HG03354 (cell line): ENCODE measurements at regions not wholly inside any gene's neighbourhood (a gene's known extent, or its start where the extent isn't known, plus 50 kb on each side); places are given as distances from the start of the nearest gene placed in this dataset.

Experiments used
- ATAC-seq: cut with Tn5 transposase; IDR thresholded peaks from one replicate; pipeline ENCODE4 v1.9.1; 2021; ENCODE audit warnings: mild to moderate bottlenecking; ENCODE audit not compliant: unreplicated experiment, poor library complexity, severe bottlenecking

- ATAC-seq = no peak
Measured at GRCh38 chr4:115353370-115353769, 239.9 kb upstream of the NDST4 start.

- no peak for ATAC-seq
Measured at GRCh38 chr4:115343171-115343570, 229.8 kb upstream of the NDST4 start.

DNA sequence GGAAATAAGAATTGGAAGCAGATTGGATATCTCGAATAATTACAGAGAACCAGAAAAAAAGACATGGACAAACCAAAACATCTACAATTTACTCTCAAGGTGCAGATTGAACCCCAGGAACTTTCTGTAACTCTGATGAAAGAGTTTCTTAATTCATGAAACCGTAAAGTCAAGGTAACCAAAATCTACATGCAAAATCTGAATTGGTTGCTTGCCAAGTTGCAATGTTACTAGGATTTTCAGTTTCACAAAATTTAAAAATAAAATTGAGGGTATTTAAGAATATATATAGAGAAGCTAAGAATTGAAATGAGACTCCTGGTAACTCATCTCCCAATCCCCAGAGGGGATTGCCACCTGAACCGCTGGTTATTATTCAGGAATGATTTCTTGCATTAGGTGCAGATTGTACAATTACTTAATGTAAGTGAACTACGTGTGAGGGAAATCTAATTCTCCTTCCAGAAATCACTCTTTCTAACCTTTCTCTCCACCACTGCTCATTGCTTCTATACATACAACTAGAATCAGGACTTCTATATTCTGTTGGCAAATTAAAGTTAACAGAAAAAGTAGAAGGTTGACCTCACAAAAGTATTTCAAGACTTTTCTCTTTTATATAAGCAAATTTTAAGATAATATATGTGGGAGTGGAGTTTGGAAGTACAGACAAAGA is 221.5 kb upstream of the NDST4 start:
- ATAC-seq = peak; percentile 59

DNA sequence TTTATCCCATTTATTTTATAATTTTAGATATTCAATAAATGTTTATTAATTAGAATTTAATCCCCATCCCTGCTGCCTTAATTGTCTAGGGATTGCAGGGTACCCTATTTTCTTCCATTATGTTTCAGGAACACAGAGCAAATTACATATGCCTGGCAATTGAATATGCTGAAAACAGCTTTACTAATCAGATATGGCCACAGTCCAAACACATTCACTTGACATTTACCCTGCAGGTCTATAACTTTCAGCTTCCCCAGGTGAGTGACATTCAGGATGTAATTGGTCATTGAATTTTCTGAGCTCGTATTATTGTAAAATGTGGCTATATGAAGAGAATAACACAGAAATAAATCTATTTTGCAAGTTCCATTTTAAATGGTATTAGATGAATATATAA is 218.7 kb upstream of the NDST4 start:
- no peak for ATAC-seq

DNA sequence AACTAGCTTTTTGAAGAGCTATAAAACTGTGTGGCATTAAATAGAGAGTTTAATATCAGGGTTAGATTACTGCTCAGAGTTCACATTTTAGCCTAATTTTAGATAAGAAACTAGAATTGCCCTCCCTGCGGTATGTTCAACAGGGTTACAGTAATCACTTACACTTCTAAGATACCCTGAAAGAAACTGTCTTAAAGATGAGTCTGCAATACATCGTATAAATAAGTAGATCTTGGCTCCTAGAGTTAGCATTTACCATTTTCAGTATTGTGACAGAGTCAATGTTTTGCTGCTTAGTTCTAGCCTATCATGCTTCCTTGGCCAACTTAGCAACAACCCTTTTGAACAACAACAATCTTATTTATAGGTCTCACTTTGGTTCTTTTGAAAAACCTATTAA is 217.8 kb upstream of the NDST4 start:
- no peak for ATAC-seq

DNA sequence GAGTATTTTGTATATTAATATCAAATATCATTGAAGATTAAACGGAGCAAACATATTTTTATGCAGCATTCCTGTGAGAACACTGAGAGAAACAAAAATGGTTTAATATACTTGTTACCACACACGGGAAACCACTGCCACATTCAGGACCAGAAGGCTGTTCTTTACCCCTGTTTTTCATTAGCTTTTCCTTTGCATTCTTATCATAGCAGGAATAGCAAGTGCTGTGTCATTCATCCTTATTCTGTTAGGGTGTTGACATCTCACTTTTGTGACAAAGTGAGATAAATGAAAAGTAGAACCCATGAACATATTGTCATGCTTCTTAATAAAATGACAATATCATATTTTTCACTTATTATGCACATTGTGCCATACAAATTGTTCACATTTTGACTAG is 212.4 kb upstream of the NDST4 start:
- no peak for ATAC-seq

GRCh38 chr4:115323106-115323707 is 209.8 kb upstream of the NDST4 start:
- no peak for ATAC-seq

DNA sequence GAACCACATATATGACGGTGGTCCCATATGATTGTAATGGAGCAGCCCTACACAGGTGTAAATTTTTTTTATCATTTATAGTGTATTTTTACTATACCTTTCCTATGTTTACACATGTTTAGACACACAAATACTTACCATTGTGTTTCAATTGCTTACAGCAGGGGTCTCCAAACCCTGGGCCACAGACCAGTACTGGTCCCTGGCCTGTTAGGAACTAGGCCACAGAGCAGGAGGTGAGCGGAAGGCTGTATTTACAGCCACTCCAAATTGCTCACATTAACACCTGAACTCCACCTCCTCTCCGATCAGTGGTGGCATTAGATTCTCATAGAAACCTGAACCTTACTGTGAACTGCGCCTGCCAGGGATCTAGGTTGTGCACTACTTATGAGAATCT is 201.8 kb upstream of the NDST4 start:
- ATAC-seq = no peak

DNA sequence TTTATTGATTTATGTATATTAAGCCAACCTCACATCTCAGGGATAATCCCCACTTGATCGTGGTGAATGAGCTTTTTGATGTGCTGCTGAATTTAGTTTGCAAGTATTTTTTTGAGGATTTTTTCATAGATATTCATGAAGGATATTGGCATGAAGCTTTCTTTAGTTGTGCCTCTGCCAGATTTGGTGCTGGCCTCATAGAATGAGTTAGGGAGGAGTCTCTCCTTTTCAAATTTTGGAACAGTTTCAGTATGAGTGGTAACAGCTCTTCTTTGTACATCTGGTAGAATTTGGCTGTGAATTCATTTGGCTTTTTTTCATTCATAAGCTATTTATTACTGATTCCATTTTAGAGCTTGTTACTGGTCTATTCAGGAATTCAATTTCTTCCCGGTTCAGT is 197.2 kb upstream of the NDST4 start:
- ATAC-seq = no peak

DNA sequence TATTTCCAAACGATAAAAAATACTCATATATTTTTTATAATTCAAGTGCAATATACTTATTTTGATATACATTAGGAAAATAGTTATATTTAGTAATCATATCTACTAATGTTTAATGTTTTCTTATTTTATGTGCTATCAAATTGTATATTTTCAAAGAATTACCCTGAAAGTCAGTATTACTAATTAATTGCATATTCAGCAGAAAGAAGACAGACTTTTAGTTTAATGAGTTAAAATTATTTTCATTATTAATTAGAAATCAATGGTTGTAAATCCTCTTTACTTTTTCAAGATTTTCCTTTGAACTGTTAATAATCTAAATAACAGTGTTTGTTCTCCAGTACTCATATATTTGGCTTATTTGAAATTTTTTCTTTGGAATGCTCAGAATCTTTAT is 181.3 kb upstream of the NDST4 start:
- ATAC-seq = no peak

- ATAC-seq = no peak
Measured at GRCh38 chr4:115293093-115293462, 179.7 kb upstream of the NDST4 start.

DNA sequence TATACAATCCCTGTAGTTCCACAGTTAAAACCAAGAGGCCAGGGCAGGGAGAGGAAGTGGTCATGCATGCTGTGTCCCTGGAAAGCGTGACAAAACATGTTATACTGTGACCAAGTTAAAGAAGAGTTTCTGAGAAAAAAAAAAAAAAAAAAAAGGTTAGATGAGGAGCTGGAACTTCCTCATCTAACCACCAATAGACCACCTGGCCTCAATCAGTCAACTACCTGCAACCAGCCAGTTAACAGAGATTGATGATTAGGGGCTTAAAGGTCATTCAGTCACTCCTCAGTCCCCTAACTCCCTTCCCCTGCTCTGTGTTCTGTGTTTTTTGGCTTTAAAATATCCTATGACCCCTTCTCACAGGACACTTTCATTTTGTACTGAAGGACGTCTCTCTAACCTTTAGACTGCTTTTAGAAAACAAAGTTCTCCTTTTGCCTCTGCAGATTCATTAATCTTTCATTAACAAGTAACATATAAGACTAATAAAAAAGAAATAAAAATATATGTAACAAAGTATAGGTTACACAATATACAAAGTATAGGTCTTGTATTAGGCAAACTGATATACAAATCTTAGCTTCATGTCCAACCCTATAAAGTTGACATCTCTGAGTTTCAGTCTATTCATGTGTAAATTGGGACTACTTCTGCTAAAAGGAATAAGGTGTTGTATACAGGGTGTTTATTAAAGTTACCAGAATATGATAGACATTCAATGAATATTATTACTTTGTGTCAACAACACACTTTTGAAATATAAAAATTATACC is 179.1 kb upstream of the NDST4 start:
- peak; percentile 75 for ATAC-seq

- ATAC-seq = no peak
Measured at GRCh38 chr4:115287426-115287825, 174.0 kb upstream of the NDST4 start.

DNA sequence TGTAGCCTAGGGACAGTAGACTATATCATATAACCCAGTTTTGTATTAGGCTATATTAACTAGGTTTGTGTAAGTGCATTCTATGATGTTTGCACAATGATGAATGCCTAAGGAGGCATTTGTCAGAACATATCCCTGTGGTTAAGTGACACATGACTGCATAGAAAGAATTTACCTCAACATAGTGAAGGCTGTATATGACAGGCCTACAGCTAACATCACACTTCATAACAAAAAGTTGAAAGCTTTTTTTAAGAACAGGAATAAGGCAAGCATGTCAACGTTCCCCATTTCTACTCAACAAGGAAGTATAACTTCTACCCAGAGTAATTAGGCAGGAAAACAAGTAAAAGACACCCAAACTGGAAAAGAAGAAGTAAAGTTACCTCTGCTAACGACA is 165.9 kb upstream of the NDST4 start:
- no peak for ATAC-seq

DNA sequence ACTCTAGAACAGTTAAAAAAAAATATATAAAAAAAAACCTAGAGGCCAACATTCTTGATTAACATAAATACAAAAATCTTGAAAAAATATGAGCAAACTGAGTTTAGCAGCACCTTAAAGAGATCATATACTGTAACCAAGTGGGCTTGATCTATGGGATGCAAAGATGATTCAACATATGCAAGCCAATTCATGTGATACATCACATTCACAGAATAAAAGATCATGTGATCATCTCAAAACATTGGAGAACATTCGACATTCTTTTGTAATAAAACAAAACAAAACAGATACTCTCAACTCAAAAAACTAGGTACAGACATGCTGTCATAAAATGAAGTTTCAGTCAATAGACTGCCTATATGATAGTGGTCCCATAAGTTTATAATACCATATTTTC is 165.4 kb upstream of the NDST4 start:
- ATAC-seq = no peak

GRCh38 chr4:115275615-115276014 is 162.2 kb upstream of the NDST4 start:
- no peak for ATAC-seq

DNA sequence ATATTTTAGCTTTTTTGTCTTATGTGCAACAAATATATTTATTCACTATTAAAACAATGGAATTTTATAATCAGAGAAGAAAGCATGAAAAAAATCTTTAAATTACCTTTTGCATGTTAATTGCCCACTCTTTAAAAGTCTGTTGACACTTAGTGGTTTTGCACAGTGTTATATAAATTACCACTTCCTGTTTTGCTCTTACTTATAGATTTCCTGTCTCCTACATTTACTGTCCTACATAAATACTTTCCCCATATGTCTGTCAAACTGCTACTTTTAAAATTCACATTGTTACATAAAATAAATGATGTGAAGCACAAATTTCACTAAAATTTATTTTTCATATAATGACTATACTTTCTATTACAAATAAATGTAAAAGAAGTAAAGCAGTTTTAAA is 161.1 kb upstream of the NDST4 start:
- peak; percentile 73 for ATAC-seq

DNA sequence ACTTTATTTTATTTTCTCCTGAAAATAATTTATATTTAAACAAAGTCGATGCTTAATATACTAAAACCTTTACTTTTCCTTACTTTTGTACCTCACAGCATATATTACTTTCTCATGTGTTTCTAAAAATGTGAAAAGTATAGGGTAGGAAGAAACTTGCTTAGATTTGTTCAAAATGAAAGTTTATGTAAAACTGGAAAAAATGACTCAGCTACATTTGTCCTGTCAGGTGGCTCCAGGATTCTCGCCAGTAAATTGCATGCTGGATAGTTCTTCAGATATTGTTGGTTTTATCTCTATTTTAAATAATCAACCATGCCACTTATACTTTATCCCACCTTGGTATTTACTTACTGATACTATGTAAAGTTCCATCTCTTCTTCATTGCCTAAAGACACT is 159.2 kb upstream of the NDST4 start:
- ATAC-seq = no peak

- ATAC-seq = peak; percentile 62
Measured at GRCh38 chr4:115272185-115272584, 158.8 kb upstream of the NDST4 start.

DNA sequence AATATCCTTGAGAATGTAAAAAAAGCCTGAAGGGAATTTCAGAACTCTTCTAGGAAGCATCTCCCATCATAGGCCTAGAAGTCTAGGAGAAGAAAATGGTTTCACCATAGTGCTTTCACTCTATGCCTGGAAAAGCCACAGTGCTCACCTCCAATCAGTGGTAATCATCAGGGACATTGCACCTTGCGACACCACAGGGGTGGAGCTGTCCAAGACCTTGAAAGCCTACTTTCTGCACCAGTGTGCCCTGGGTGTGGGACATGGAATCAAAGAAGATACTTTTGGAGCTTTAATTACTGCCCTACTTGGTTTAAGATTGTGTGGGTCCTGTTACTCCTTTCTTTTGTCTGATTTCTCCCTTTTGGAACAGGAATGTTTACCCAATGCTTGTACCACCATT is 146.8 kb upstream of the NDST4 start:
- ATAC-seq = no peak

- no peak for ATAC-seq
Measured at GRCh38 chr4:115259642-115260041, 146.2 kb upstream of the NDST4 start.
